Mesothelial cell of epicardium (in vitro differentiated cells): ENCODE measurements at regions not wholly inside any gene's neighbourhood (a gene's known extent, or its start where the extent isn't known, plus 50 kb on each side); places are given as distances from the start of the nearest gene placed in this dataset.
A peak's percentile ranks its signal among the peaks of the same experiment; 100 is the strongest.

Experiments used
- DNase-seq, 2 experiments: peaks; one replicate each; pipeline ENCODE4 v3.0.0; 2021; ENCODE audit warnings: low spot score in 2 of 2; ENCODE audit not compliant: unreplicated experiment in 2 of 2
- H3K27ac Mint-ChIP-seq: 2 replicates; pipeline ENCODE4 v1.8.0; 2021; ENCODE audit warnings: mixed read lengths
- H3K27me3 Mint-ChIP-seq: 2 replicates; pipeline ENCODE4 v1.8.0; 2021; ENCODE audit warnings: low read depth, mixed read lengths
- H3K36me3 Mint-ChIP-seq: 2 replicates; pipeline ENCODE4 v1.8.0; 2021; ENCODE audit warnings: mixed read lengths
- H3K4me1 Mint-ChIP-seq: 2 replicates; pipeline ENCODE4 v1.8.0; 2021; ENCODE audit warnings: mixed read lengths
- H3K4me3 Mint-ChIP-seq: 2 replicates; pipeline ENCODE4 v1.8.0; 2021; ENCODE audit warnings: mild to moderate bottlenecking, moderate library complexity, mixed read lengths
- H3K9me3 Mint-ChIP-seq: 2 replicates; pipeline ENCODE4 v1.8.0; 2021; ENCODE audit warnings: mixed read lengths
- CTCF ChIP-seq: fragments of 200-600 bp; sonication (generic); IDR thresholded peaks from one replicate; pipeline ENCODE4 v1.5.0; 2021; ENCODE audit warnings: antibody characterized with exemption; ENCODE audit not compliant: unreplicated experiment

- Mint-ChIP-seq H3K27ac (no peak overlapping the region), H3K4me1 (peaks cover 5% of the 10 kb centered on the region), H3K36me3 (no peaks in the 10 kb centered on the region), H3K9me3 (no peaks in the 10 kb centered on the region), H3K4me3 (no peak overlapping the region), H3K27me3 (no peaks in the 10 kb centered on the region)
- DNase-seq, result no peak
- no peak for TF ChIP-seq CTCF
Observed at GRCh38 chr6:26149240-26149639, 62.0 kb downstream of the HFE start.

- TF ChIP-seq CTCF, result no peak
- H3K4me1 Mint-ChIP-seq, result peaks cover 14% of the 10 kb centered on the region
- no peak overlapping the region for H3K4me3 Mint-ChIP-seq
- H3K27ac Mint-ChIP-seq, result no peak overlapping the region
- DNase-seq, result no peak
- no peaks in the 10 kb centered on the region for H3K9me3 Mint-ChIP-seq
- no peaks in the 10 kb centered on the region for H3K36me3 Mint-ChIP-seq
- no peaks in the 10 kb centered on the region for H3K27me3 Mint-ChIP-seq
Observed at GRCh38 chr6:26152226-26153101, 65.2 kb downstream of the HFE start.

- TF ChIP-seq CTCF, result no peak
- H3K4me1 Mint-ChIP-seq, result peaks cover 24% of the 10 kb centered on the region
- H3K27me3 Mint-ChIP-seq, result no peaks in the 10 kb centered on the region
- H3K27ac Mint-ChIP-seq, result peak overlapping the region; percentile 100
- no peak for DNase-seq
- no peaks in the 10 kb centered on the region for H3K36me3 Mint-ChIP-seq
- H3K9me3 Mint-ChIP-seq, result no peaks in the 10 kb centered on the region
- peak overlapping the region; percentile 97 for H3K4me3 Mint-ChIP-seq
Observed at GRCh38 chr6:26155061-26155930, 68.1 kb downstream of the HFE start.

- Mint-ChIP-seq H3K9me3 (no peaks in the 10 kb centered on the region), H3K36me3 (no peaks in the 10 kb centered on the region), H3K27ac (peak overlapping the region; percentile 100), H3K4me1 (peaks cover 25% of the 10 kb centered on the region), H3K27me3 (no peaks in the 10 kb centered on the region), H3K4me3 (peak overlapping the region; percentile 97)
- TF ChIP-seq CTCF, result no peak
- peak; percentile 66 to 90 for DNase-seq
Observed at GRCh38 chr6:26156105-26156849, 69.0 kb downstream of the HFE start.

GRCh38 chr6:26156850-26157250, 69.6 kb downstream of the HFE start:
- H3K4me1 Mint-ChIP-seq, result peaks cover 26% of the 10 kb centered on the region
- peak overlapping the region; percentile 97 for H3K4me3 Mint-ChIP-seq
- peak overlapping the region; percentile 100 for H3K27ac Mint-ChIP-seq
- H3K36me3 Mint-ChIP-seq, result no peaks in the 10 kb centered on the region
- TF ChIP-seq CTCF, result no peak
- no peaks in the 10 kb centered on the region for H3K9me3 Mint-ChIP-seq
- DNase-seq, result peak; percentile 54 to 76
- H3K27me3 Mint-ChIP-seq, result no peaks in the 10 kb centered on the region
